ENCODE measurements at regions not wholly inside any gene's neighbourhood (a gene's known extent, or its start where the extent isn't known, plus 50 kb on each side); places are given as distances from the start of the nearest gene placed in this dataset.

DNA sequence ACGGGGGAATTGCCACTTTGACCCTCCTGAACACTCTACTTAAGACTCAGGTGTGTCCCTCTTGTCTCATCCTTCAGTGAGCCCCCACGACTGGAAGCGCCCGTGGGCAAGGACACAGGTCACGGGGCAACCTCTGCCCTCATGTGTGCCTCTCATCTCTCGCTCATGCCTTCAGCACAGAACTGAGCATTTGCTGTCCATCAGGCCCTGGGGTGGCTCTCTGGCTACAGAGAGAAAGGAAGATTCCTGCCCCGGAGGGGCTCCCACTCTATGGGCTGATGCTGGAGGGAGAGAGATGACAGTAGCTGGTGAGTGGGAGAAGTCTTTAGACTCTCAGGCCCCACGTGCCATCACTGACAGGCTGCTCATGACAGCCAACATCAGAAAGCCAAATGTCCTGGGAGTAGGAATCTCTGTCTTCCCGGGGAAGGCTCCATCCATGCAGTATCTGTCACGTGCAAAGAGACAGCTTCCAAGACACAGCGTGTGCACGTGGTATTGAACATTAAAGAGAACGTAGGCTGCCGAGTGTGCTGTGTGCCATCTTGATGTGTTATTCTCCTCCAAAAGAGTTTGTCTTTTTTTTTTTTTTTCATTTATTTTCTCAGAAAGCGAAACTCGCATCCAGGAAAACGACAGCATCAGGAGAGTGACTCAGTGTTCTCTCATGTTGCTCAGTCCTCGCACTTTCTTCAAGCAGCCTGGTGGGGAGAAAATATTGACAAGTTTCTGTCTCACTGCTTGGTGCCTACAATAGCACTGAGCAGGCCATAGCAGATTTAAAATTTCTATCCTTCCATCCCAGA lies 190.5 kb downstream of the GAS1 start:
- DNase-seq: no peak

DNA sequence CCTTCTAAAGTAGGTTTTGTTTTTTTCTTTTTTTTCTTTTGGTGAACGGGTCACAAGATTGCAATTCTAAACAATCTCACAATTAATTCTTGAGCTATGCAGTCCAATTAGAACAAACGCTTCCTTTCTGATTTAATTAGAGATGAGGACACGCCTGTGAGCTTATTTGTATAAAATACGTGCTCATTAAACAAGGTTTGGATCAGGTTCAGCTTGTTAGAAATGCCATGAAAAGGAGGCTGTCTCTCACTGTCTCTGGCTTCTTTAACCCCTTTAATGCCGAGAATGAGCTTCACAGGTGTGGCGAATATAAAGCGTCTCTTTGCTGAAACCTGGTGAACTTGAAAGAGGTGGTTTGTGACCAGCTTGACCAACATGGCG lies 191.8 kb downstream of the GAS1 start:
- DNase-seq: no peak

DNA sequence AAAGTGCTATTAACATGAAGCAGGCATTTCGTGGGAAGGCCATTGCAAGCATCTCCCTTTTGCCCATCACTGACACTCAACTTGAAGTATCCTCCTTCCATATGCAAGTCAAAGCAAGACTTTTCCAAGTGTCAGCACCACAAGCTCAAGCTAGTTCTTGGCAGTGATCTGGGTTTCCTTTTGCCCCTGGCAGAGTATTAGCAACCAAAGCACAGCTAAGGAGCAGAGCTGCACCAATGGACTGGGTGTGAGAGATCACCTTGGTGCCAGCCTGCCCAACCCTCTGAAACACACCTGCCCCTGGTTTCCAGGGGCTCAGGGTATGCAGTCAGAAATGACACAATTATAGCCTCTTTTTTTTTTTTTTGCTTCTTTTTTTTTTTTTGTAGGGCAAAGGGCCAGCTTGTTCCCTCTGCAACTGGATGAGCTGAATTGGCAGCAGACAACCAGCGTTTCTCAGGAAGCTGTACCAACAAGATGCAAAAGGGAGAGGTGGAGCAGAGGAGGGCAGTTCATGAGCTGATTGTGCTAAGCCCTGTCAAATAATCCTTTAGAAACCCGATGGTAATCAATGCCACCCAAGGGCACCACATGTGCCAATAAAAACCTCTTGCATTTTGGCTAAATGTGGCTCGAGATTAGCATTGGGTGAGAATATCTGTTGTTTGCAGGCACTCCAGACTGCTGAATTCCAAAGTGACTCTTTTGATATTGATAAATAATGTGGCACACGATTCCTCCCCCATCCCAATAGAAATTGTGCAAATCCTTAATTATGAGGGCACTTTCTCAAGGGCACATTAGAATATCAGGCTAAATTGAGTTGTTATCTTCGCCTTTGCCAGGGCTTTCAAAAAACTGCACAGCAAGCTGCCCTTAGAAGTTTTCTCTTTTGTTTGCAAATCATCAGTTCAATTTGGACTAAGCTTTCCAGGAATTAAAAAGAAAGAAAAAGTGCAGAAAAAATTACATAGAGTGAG lies 192.4 kb downstream of the GAS1 start:
- no peak for DNase-seq

DNA sequence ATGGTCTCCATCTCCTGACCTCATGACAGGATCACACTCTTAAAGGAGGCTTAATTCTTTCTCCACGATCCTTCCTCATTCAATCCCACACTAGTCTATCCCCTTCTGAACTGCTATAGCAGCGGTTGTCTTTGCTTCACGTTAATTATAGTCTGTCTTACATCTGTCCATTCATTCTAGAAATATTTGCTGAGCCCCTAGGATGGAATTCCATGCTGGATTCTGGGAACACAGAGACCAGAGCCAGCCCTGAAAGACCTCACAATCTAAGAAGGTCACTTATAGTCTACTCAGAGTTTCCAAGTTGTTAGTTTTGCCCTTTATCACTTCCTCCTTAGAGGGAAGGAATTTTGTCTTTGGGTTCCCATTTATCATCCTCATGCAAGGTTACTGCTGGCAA lies 193.5 kb downstream of the GAS1 start:
- no peak for DNase-seq

DNA sequence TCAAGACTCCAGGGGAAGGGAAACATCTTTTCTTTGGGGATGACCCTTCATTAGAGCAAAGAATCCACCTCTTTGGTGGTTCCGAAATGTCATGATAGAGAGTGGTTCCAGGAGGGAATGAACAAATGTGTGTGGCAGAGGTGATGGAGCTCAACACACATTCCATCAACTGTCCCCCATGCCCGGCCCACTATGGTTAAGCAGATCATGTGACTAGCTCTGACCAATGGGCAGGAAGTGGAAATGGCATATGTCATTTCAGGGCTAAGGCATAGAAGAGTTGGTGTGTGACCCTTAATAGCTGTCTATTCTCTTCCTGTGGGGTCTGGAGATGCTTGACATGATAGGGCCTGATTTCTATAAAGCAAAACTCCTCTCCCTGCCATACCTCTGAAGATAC lies 194.6 kb downstream of the GAS1 start:
- DNase-seq: no peak

DNA sequence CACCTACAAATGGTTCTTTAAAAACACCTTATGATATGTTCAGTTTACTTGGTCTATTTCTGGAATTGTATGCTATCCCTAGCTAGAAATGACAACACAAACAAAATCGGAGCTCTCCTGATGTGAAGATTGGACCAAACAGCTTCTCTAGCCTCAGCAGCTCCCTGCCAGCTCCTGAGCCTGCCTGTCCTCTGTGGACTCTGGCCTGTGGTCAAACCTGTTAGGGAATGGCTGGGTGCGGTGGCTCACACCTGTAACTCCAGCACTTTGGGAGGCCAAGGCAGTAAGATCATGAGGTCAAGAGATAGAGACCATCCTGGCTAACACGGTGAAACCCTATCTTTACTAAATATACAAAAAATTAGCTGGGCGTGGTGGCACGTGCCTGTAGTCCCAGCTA lies 195.3 kb downstream of the GAS1 start:
- no peak for DNase-seq

DNA sequence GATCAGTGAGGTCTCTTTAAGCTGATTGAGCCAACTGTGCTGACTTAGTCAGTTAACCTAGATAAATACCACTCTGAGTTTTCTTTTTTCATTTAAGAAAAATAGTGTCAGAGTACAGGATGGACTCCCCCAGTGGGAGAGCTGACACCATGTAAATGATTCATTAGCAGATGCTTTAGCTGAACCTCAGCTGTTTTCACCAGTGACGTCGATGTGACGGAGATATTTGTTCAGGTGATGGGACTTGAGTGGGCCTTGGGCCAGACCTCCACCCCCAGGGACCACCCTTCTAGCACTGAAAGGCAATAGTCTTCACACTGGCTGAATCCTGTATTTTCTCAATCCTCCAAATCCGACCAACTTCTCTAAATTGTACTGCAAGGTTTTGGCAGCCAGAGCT lies 196.1 kb downstream of the GAS1 start:
- DNase-seq: no peak

DNA sequence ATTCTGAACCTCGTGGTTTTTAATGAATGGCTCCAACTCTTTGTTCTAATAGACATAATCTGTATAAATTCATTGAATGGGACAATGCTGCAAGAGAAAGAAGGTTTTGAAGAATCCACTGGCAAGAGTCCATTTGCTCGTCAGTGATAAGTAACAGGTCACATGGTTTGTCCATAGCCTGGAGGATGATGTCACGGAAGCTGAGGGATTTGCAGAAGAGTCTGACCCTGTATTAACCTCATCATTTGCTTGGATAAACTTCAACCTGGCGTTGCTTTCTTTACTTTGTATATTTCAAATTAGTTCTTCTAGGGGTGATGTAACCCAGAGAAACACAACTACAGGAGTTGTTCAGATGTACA lies 197.4 kb downstream of the GAS1 start:
- no peak for DNase-seq

DNA sequence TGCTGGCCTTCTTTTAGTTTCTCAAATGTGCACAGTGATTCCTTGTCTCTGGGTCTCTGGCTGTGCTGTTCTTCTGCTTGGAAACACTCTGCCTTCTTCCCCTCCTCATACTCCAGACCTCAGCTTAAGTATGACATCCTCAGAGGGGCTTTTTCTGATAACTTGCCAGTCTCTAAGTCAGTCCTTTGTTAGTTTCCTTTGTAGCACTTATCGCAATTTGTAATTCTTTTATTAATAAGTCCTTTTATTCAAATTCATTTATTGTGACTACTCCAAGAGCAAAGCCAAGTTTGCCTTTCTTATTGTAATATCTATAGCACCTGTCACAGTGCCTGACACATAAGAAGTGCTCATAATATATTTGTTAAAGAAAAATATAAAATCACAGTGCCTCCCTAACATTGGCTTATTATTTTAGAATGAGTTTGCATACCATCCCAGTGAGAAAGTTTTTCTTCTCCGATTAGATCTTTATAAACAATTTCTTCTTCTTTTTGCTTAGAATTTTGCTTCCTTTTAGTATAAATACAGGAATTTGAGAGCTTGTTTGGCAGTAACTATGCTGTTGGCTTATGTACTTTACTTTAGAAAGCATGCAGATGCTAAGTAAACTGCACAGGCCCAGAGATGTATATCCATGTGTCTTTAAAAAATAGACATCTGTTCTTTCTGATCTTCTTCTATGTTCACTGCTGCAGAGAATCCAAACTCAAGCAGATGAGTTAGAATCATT lies 198.0 kb downstream of the GAS1 start:
- DNase-seq: no peak

DNA sequence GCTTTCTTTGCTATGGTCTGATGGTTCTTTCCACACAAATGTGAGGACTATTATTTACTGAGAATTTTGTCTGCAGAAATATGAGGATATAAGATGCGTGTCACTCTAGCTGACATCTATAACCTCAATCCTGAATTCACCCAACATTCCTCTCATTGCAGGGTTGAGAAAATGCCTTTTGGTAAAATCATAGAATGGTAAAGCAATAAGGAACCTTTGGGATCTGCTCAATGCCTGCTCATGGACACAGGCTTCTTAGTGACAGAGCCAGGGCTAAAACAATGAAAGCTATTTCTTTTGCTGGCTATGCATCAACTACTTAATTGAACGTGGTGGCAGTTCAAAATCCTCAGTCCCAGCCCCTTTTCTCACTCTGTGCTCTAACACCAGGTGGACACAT lies 199.6 kb downstream of the GAS1 start:
- DNase-seq: no peak

DNA sequence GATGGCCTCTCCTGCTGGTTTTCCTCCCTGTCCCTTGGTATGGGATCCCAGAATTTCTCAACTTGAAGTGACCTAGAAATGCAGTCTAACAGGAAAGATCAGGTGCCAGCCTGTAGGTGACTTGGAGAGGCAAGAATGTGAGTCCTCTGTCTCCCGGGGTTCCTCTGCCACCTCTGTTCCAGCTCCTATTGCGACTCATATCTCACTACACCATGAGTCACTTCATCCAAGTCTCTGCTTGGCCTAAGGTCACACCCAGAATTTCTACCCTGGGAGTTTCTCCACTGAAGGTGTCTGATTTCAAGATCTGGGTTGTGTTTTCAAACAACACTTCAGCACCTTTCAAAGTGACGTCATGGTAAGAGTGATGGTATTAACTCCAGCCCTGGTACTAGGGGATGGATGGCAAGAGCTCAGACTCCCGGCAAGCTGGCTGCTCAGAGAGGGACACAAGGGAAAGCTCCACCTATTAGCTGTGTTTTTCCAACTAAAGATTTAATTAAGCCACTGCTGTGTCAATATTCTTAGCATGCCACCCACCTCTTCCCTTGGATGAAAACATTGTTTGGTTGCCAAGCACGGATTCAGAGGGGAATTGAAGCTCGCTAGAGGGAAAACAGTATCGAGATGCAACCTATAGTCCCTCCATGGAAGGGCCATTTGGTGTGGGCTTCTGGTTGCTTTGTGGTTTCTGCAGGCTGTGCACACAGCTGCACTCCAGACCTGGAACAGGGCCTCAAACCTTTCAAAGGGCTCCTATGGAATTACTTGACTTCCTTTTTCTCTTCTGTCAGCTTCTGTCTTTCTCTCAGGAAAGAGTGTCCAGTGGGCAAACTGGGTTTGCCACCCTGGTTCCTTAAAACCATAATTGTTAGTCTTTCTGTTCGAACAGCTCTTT lies 205.7 kb downstream of the GAS1 start:
- no peak for DNase-seq

DNA sequence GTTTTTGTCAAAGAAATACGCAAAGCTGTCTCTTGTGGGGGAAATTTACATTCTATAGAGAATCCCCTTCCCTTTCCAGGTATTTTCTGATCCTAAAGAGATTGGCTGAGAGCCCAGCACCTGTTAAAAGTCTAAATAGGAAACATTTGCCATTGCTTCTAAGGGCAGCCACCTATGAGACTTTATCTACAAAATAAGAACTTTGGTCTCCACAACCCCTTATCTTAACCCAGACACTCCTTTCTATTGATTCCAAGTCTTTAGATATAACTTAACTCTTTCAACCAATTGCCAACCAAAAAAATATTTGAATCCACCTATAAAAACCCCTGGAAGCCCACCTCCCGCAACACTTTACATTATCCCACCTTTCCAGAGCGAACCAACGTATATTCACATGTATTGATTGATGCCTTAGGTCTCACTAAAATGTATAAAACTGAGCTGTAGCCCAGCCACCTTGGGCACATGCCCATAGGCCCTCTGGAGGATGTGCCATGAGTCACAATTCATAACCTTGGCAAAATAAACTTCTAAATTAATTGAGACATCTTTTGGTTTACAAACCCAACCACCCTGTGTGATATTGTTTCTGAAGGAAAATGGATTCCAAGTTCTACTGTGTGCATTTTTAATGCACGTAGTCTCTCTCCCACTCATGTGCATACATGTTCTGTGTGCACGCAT lies 211.4 kb downstream of the GAS1 start:
- DNase-seq: no peak

DNA sequence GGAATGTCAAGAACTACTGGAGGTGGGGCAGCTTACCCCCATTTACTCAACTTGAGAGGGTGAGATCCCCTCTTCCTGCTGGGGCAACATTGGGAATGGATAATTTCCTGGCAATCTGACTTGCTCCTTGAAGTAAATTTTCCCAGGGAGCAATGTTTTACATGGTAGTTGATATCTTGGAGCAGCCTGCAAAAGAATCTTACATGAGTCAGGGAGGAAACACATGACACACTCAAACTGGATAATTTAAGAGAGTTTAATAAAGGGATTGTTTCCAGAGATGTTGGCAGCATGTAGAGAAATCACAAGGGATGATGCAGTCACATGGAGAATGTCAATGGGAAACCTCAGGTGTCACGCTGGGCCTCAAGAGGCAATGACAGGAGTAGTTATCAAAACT lies 212.5 kb downstream of the GAS1 start:
- no peak for DNase-seq

DNA sequence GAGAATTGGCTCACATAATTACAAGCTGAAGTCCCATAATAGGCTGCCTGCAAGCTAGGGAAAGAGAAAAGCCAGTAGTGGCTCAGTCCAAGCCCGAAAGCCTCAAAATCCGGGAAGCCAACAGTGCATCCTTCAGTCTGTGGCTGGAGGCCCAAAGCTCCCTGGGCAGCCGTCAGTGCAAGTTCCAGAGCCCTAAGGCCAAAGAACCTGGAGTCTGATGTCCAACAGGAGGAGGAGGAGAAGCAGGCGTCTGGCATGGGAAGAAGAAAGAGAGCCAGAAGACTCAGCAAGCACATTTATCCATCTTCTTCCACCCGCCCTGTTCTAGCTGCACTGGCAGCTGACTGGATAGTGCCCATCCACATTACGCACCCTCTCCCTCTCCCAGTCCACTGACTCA lies 213.4 kb downstream of the GAS1 start:
- DNase-seq: no peak

DNA sequence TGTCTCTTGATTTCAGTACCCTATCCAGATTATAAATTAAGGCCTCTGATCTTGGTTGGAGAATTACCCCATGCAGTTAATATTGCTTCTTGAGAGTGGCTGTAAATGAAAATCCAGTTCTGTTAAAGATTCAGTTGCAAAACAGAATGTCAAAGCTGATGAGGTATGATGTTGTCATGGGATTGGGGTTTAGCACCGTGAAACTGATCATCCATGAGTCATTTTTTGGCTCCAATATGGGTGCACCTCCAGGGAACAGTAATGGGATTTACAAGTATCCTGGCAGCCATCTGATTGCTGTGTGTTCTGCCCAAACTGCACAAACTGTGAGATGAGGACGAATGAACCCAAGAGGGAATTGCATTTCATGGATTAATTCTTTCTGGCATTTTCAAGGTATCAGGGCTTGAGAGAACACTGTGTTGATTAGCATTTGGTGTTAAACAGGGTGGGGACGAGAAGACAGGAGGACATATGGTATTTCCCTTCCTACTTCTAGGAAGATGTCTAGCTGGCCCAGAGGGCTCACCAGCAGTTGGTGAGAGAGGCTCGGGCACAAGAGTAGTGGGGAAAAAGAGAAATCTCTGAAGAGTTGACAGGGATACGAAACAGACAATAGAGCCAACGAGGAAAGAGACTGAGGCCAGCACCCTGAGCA lies 214.7 kb downstream of the GAS1 start:
- no peak for DNase-seq

DNA sequence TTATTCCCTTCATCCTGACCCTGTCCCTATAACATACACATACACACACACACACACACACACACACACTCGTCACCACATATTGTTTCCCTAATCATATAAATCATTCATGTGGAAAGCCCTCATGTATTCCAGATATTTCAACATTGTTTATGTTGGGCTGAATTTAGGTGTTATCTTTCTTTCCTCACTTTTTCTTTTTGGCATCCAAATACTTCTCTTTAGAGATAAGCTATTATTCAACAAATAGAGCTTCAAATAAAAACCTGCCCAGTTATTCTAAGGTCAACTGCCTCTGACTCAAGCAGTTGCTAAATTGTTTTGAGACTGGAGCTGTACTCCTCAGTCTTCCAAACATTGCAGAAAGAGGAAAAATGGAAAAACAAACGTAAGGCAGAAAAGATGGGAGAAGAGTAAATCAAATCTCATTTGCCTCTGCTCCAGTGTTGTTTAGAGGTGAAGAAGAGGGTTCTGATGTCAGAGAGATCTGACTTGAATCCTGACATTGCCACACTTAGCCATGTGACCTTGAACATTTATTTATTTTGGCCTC lies 215.7 kb downstream of the GAS1 start:
- DNase-seq: no peak

DNA sequence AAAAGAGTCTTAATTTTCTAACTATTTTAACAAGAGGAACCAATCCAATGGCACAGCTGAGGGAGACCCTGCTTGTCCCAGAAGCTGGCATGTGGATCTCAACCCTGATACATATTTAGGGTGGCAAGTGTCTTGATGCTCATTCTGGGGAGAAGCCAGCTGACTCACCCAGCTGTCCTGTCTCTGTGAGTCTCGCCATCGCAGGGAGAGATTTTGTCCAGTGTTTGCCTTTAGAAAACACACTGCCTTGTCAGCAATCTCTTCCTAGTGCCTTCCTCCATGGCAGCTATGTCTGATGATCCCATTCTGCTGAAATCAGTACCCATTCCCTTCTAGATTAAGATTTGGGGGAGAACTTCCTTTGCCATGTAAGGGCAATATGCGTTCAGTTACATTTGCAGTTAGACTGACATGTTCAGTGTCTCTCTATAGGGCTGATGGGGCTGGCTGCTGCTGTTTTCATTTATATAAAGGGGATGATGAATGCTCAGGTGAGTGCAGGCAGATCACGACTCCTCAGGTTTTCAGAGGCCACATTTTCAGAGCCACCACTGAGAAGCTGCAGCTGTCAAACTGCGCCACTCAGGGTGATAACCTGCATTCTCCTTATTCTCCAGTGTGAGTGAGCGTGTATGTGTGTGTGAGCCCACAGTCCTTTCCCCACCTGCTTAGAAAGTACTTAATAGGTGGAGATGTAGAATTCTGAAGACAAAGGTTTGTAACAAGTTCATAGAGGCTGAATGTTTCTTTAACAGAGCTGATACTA lies 217.0 kb downstream of the GAS1 start:
- DNase-seq: no peak

DNA sequence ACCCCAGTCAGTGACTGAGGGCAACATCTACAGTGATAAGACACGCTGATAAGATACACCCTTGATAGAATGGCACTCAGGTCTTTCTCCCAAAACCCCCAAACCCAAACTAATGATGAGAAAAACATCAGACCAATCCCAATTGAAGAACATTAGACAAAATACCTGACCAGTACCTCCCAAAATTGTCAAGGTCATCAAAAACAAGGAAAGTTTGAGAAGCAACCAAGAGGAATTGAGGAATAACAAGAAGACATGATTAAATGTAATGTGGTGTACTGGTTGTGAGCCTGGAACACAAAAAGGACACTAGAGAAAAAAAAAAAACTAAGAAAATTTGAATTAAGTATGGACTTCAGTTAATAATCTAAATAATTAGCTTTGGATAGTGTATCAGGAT lies 222.8 kb downstream of the GAS1 start:
- no peak for DNase-seq

DNA sequence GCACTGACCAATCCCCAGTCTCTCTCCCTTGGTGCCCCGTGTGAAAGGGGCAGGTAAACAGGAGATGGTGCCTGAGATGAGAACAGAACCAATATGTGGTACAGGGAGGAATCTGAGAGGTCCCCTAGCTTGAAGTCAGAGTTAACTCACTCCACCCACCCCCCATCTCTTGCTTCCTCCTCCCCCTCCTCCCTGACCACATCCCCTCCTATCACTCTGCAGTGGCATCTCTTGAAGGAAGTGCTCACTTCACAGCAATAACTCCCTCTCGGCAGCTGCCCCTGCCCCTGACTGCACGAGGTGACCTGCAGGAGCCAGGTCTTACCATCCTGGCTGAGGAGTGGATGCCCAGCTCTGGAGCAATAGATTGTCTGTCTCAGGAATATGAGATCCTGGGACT lies 224.0 kb downstream of the GAS1 start:
- DNase-seq: no peak

DNA sequence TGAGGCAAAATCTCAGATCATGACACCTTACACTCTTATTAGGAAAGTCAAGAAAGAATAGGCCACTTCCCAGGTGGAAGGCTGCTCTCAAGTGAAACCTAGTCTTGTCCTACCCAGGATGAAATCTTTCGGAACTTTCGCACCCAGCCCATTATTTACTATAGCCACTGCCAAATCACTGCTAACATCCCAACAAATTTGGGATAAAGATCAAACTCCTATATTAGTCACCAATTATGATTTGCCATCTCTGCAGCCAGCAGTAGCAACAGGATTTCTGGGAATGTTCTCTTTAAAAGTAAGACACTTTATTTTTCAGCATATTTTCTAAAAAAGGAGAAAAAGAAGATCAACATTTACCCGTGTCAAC lies 224.6 kb downstream of the GAS1 start:
- DNase-seq: no peak
